ENCODE measurements at regions not wholly inside any gene's neighbourhood (a gene's known extent, or its start where the extent isn't known, plus 50 kb on each side); places are given as distances from the start of the nearest gene placed in this dataset.
"Not testable (repeated sequence)": the region's sequence is repeated elsewhere in the genome, so short reads cannot be mapped to it uniquely, and the experiment has no call there.

DNA sequence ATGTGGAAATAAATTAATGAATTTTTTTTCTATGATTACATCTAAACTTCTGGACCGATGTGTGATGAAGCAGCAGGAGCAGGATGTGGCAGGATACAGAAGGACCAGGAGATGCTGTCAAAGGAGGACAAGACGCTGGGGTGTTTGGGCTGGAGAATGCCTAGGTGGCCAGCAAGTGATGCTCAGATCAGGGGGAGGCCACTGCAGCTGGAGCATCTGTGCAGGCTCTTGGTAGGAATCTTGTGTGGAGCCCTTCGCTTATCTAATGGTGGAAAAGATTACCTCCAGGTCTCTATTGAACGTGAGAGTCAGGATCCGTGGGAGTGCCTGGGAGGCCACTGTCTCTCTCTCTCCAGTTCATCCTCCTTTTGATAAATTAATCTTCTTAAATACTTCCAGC, 79.8 kb downstream of the MRPL36 start:
- DNase-seq (ENCODE audit: extremely low read depth, low read depth), result no peak
- TF ChIP-seq, protein P1, sequence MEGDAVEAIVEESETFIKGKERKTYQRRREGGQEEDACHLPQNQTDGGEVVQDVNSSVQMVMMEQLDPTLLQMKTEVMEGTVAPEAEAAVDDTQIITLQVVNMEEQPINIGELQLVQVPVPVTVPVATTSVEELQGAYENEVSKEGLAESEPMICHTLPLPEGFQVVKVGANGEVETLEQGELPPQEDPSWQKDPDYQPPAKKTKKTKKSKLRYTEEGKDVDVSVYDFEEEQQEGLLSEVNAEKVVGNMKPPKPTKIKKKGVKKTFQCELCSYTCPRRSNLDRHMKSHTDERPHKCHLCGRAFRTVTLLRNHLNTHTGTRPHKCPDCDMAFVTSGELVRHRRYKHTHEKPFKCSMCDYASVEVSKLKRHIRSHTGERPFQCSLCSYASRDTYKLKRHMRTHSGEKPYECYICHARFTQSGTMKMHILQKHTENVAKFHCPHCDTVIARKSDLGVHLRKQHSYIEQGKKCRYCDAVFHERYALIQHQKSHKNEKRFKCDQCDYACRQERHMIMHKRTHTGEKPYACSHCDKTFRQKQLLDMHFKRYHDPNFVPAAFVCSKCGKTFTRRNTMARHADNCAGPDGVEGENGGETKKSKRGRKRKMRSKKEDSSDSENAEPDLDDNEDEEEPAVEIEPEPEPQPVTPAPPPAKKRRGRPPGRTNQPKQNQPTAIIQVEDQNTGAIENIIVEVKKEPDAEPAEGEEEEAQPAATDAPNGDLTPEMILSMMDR (IDR thresholded peaks at IDR 0.05; ENCODE audit: low read depth, low read length), result no peak

DNA sequence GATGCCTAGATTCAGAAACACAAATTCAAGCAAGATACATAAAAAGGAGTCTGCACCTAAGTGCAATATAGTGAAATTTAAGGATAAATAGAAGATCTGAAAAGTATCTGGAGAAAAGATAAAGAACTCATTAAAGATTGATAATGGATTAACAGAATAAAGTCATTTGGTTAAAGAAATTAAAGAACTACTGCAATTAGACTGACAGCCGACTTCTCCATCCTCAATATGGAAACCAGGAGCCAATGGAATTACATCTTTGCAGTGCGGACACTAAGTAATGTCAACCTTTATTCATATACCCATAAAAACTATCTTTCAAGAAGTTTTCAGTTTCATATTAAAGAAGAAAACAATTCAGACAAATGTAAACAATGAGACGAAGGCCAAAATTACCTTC, 81.0 kb downstream of the MRPL36 start:
- DNase-seq (ENCODE audit: extremely low read depth, low read depth), result no peak
- TF ChIP-seq, protein P1 (IDR thresholded peaks at IDR 0.05; ENCODE audit: low read depth, low read length), result no peak

DNA sequence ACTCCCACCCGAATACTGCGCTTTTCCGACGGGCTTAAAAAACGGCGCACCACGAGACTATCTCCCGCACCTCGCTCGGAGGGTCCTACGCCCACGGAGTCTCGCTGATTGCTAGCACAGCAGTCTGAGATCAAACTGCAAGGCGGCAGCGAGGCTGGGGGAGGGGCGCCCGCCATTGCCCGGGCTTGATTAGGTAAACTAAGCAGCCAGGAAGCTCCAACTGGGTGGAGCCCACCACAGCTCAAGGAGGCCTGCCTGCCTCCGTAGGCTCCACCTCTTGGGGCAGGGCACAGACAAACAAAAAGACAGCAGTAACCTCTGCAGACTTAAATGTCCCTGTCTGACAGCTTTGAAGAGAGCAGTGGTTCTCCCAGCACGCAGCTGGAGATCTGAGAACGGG, 89.5 kb downstream of the MRPL36 start:
- not testable (repeated sequence) for DNase-seq (ENCODE audit: extremely low read depth, low read depth)

DNA sequence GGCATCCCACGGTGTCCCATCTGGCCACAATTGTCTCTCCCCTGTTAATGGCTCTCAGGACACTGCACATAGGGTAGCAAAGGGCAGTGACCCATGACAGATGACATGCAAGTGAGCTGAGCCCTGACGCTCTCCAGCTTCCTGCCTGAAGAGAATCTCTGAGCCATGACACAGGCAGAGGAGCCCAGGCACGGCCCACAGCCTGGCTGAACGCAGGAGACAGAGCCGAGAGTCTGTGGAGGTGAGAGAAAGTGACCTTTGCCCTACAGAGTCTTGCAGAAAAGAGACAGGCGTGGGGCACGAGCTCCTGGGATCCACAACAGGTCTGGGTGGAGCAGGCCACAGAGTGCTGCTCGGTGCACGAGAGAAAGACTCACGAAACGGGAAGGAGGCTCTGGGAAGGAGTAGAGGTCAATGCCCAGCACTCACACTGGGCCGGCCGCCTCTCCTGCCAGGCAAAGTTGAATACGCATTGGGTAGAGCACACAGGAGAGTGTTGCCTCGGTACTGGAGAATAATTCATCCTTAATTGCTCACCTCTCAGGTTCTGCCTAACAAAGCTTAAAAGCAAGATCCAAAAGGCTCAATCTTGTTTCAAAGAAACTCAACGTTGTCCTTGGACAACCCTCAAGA, 90.3 kb downstream of the MRPL36 start:
- DNase-seq (ENCODE audit: extremely low read depth, low read depth), result no peak
- TF ChIP-seq, protein P1 (IDR thresholded peaks at IDR 0.05; ENCODE audit: low read depth, low read length), result no peak

DNA sequence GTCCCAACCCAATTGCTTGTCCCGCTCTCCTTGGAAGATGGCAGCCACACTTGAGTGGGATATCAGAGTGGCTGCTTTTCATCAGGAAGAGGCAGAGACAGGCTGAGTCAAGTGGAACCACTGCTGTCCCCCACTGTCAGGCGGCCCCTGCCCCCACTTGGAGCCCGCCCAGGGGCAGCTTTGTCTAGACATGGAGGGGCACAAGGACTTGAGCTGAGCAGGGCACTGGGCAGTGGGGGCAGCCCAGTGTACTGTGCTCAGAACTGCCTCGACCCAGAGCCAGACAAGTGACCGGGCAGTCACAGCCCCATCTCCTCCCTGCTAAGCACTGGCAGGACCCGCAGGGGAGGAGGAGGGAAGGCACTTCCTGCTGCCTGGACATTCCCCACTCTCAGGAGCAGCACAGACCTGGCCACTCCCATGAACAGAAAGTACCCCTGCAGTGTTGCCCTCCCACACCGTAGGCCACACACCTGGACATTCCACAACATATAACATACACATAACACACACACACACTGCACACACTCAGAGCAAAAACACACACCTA, 91.0 kb downstream of the MRPL36 start:
- no peak for DNase-seq (ENCODE audit: extremely low read depth, low read depth)
- TF ChIP-seq, protein P1 (IDR thresholded peaks at IDR 0.05; ENCODE audit: low read depth, low read length), result no peak

DNA sequence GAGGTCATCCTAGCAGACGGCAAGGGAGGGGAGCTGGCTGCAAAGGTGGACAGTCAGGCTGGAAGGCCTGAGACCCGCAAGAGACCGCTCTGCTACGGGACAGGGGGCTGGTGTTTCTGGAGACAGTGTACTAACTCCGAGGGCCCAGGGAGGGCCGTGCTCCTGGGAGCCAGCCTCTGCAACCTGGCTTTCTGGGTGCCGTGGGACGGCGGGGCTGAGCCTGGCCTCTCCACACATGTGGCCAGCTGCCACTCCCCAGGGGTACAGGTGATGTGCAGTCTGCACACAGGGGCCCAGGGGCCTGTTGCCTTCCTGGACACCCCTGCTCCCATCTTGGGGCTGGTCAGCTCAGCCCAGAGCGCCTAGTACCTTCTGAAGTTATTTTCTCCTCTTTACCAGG, 92.2 kb downstream of the MRPL36 start:
- TF ChIP-seq, protein P1 (IDR thresholded peaks at IDR 0.05; ENCODE audit: low read depth, low read length), result no peak

DNA sequence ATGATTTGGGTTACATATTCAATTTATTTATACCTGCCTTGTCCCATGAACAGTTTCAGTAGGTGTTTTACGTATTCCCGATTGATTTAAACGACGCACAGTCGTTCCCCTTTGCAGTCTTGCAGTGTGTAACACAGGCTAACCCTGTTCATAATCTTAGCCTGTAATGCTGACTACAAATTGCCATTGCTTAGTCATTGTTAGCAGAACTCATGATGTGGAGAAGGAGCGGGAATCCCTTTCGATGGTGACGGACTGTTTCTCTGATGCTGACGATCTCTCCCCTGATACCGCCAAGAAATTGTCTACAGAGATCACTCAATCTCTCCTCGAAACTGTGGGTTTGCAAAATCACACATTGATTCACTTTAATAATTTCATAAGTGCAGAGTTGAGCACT, 93.2 kb downstream of the MRPL36 start:
- TF ChIP-seq, protein P1 (IDR thresholded peaks at IDR 0.05; ENCODE audit: low read depth, low read length), result no peak
- DNase-seq (ENCODE audit: extremely low read depth, low read depth), result no peak

More for the DNA sequence above, 92.2 kb downstream of the MRPL36 start:
- no peak for DNase-seq (ENCODE audit: extremely low read depth, low read depth)

DNA sequence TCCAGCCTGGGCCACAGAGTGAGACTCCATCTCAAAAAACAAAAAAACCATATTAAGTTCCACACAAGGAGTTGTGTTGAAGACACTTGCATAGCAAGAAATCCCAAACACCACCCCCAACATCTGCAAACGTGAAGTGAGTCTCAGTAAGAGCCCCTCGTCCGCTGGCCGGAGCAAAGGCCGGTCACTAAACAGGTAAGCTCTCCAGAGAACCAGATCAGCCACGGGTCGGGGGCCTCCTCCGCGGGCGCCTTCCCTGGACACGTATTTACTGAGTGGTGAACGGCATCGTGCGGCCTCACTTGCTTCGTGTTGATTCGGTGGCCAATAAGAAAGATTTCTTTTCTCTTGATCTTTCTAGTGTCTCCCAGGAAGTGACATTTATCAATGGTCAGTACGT, 93.6 kb downstream of the MRPL36 start:
- TF ChIP-seq, protein P1 (IDR thresholded peaks at IDR 0.05; ENCODE audit: low read depth, low read length), result no peak
- DNase-seq (ENCODE audit: extremely low read depth, low read depth), result no peak

All from AG09319 (cell line).